ENCODE measurements at regions not wholly inside any gene's neighbourhood (a gene's known extent, or its start where the extent isn't known, plus 50 kb on each side); places are given as distances from the start of the nearest gene placed in this dataset.
"Not testable (repeated sequence)": the region's sequence is repeated elsewhere in the genome, so short reads cannot be mapped to it uniquely, and the experiment has no call there.

DNA sequence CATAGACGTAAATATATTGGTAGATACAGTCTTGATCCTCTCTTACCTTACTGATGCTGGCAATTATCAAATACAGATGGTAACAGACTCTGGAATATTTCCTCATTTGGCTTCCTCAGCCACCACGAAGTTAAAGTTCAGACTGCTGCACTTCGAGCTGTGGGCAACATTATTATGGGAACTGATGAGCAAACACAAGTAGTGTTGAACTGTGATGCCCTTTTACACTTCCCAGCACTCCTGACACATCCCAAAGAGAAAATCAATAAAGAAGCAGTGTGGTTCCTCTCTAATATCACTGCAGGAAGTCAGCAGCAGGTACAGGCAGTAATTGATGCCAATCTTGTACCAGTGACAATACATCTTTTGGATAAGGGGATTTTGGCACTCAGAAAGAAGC, 162.7 kb upstream of the NT5E start:
- no peak for FAIRE-seq
- no peak for DNase-seq (ENCODE audit: low spot score in 2 of 2)

DNA sequence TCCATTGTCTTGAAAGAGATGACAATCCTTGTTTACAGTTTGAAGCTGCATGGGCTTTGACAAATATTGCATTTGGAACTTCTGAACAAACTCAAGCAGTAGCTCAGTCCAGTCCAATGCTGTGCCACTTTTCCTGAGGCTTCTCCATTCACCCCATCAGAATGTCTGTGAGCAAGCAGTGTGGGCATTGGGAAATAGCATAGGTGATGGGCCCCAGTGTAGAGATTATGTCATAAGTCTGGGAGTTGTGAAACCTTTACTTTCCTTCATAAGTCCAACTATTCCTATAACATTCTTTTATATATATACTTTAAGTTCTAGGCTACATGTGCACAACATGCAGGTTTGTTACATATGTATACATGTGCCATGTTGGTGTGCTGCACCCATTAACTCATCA, 163.4 kb upstream of the NT5E start:
- not testable (repeated sequence) for DNase-seq (ENCODE audit: low spot score in 2 of 2); FAIRE-seq

DNA sequence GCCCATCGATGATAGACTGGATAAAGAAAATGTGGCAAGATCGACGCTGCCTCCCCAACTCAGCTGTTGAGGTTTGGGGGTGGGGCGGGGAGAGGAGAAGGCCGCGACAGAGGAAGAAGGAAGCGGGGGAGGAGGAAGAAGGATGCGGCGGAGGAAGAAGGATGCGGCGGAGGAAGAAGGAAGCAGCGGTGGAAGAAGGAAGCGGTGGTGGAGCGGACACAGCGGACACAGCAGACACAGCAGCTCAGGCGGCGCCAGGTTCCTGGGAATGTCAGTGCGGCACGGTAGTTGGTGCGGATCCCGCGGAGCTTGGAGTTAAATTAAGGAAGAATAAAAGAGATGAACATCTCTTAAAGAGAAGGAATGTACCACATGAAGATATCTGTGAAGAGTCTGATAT, 163.9 kb upstream of the NT5E start:
- FAIRE-seq (no peak), DNase-seq (ENCODE audit: low spot score in 2 of 2) (no peak)

DNA sequence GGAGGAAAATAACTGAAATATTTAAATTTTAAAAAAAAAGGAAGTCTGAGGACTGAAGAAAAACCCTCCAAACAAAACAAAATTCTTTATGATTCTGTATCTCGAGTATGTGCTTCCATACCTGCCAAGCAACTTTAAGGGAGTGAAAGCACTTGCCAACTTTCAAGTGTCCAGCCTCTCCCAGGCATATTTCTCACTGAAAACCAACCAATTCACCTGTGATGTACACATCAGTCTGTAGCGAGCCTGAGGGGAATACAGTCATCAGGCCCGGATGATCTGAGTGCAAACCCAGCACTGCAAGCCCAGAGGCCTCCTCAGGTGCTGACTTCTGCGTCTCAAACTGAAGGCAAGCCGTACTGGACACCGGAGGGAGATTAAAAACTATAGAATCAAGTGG, 164.8 kb upstream of the NT5E start:
- DNase-seq (ENCODE audit: low spot score in 2 of 2) (no peak), FAIRE-seq (no peak)

DNA sequence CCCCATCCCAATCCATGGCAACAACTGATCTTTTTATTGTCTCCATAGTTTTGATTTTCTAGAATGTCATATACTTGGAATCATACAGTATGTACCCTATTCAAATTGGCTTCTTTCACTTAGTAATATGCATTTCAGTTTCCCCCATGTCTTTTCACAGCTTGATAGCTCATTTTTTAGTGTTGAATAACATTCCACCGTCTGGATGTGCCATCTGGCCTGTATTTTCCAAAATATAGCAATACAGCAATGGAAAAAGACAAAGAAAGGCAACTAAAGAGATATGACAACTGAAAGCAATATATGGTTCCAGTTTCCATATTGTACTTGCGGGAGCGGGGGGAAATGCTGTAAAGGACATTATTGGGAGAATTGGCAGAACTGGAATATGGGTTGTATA, 166.4 kb upstream of the NT5E start:
- no peak for FAIRE-seq
- DNase-seq (ENCODE audit: low spot score in 2 of 2) = no peak

DNA sequence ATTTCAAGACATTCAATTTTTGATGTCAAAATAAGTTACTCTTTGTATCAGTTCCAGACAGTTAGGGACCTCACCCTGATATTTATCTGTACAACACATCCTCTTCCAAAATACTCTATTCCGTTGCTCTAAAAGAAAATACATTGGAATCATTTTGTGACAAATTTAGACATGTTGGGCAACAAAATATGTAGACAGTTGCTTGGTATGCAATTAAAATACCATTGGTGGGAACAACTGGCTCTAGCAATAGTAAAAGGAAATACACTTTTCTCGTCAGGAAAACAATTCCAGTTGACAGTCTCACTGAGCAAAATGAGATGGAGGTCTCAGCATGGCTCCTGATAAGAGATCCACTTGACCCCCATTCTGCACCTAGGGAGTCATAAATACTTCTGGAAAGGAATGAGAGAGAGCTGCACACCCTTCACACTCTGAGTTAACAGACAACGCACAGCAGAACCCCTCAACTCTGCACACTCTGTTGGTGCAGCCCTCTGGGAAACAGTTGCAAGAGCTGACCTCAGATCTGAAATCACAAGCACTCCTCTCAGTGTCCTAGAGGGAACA, 171.3 kb upstream of the NT5E start:
- FAIRE-seq = no peak

DNA sequence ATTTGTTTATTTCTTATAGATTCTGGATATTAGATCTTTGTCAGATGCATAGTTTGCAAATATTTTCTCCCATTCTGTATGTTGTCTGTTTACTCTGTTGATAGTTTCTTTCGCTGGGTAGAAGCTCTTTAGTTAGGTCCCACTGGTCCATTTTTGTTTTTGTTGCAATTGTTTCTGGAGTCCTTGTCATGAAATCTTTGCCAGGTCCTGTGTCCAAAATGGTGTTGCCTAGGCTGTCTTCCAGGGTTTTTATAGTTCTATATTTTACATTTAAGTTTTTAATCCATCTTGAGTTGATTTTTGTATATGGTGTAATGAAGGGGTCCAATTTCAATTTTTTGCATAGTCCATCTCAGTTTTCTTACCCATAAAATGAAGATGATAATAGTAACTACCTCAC, 173.9 kb upstream of the NT5E start:
- not testable (repeated sequence) for FAIRE-seq; DNase-seq (ENCODE audit: low spot score in 2 of 2)

More for the DNA sequence above, 171.3 kb upstream of the NT5E start:
- DNase-seq (ENCODE audit: low spot score in 2 of 2) = no peak

DNA sequence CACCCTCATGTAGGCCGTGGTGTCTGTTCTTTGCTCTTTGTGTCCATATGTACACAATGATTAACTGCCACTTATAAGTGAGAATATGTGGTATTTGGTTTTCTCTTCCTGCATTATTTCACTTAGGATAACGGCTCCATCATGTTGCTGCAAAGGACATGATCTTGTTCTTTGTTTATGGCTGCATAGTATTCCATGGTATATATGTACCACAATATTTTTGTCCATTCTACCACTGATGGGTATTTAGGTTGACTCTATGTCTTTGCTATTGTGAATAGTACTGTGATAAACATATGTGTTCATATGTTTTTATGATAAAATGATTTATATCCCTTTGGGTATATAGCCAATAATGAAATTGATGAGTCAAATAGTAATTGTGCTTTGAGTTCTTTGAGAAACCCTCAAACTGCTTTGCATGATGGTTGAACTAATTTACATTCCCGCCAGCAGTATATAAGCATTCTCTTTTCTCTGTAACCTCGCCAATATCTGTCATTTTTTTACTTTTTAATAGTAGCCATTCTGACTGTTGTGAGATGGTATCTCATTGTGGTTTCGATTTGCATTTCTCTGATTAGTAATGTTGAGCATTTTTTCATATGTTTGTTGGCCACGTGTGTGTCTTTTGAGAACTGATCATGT, 174.4 kb upstream of the NT5E start:
- no peak for FAIRE-seq

DNA sequence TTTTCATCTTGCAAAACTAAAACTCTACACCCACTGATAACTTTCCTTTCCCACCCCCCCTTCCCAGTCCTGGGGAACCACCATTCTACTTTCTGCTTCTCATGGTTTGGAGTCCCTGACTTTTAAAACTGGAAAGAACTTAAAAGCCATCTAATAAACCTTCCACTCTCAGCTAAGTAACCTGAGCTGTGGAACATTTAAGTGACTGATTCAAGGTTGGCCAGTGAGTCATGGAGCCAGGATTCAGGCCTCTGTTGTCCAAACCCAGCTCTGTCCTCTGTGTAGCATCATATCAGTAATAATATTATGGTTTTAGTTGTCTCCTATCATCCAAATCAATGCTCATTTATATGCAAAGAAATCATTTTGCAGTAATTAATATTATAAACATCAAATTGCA, 176.0 kb upstream of the NT5E start:
- DNase-seq (ENCODE audit: low spot score in 2 of 2) (no peak), FAIRE-seq (no peak)

More for the DNA sequence above, 174.4 kb upstream of the NT5E start:
- DNase-seq (ENCODE audit: low spot score in 2 of 2) = no peak

DNA sequence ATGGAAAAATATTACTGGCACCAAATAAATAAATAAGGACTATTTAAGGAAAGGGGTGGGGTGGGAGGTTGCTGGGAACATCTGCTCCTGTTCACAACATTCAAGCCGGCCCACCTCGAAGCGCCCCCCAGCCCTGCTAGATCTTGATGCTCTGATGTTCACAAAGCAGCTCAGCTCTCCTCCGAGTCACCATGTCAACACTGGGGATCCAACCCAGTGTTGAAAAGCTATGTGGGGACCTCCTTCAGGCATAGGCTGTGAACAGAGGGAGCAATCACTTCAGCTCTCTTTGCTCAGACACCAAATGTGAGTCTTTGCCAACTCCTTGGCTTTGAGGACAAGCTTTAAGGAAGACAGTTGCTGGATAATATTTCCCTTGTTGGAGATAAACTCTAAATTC, 176.8 kb upstream of the NT5E start:
- no peak for DNase-seq (ENCODE audit: low spot score in 2 of 2)
- FAIRE-seq = no peak

DNA sequence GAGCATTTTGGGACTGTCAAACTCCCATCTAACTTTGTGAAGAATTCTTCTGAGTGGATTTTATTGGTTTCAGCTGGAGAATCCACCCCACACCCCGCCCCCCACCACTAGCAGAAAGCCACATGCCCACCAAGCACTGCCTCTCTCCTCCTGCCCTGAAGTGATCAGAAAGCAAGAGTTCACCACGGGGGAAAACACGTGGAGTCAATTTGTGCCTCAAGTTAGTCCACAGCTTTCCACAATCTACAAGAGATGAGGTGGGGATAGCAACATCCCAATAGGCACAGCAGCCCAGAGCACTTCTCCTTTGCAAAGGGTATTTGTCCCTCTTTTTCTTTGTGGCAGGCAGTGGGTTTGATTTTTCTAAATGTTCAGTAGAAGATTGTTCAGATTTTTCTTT, 177.3 kb upstream of the NT5E start:
- no peak for FAIRE-seq
- no peak for DNase-seq (ENCODE audit: low spot score in 2 of 2)

DNA sequence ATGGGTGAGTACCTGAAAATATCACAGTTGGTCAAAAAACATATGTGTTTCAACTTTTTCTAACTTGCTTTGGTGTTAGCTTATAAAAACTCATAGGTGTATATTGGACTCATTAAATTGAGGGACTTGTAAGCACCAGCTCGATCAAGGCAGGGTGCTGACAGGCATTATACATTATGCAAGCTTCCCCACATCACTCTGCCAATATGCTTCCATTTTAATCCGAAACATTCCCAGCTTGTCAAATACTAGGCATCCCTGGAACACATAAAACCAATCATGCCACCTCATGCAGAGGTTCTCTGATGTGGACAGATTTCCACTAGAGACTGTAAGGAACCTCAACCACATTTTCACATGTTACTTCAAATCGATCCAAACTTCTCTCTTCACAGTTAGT, 187.3 kb upstream of the NT5E start:
- no peak for DNase-seq (ENCODE audit: low spot score in 2 of 2)
- no peak for FAIRE-seq

DNA sequence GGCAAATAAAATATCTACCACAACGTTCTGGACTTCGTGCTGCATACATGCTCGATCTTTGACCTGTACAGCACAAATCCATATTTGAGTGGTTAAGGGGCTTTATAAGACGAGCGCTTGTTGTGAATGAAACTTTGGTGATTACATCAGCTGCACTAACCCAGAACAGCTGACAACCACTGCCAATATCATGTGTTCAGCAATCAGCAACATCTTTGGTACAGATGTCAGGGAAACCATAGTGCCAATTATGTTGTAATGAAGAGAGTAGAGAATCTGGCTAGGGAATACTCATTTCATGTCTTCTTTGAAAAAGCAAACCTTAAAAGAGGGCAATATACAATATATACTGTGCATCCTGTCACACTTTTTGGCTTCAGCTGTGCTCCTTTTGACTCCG, 188.6 kb upstream of the NT5E start:
- DNase-seq (ENCODE audit: low spot score in 2 of 2) (no peak), FAIRE-seq (no peak)

DNA sequence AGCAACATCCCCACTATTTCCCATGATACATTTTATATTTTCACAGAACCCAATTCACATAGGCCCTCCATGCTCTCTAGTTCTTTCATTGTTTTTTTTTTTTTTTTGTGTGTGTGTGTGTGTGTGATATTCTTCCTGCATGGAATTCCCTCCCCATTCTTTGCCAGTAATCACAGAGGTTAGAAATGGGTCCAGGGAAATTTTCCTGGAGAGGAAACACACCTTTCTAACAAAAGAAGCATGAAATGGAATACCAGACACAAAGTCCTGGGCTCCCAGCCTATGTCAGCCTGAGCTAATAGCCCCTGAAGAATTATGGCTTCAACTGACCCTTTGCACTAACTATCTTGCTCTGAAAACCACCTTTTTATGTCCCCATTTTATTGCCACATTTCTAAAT, 194.2 kb upstream of the NT5E start:
- DNase-seq (ENCODE audit: low spot score in 2 of 2) = no peak
- FAIRE-seq = no peak

DNA sequence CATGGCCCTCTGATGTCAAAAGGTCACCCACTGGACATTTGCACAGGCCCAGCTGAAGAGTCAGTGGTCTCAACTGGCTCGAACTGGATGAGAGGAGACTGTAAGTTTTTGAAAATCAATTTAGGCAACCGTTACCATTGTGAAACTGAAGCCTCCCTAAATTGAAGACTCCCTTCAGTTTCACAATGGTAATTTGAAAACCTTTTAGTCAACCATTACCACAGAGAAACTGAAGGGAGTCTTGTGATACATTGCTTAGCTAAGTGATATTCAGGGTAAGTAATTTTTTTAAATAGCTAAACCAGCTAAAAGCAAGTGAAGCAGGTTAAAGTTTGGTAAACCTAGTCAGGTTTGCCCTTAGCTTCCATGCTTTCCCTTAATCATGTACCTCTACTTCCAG, 197.3 kb upstream of the NT5E start:
- DNase-seq (ENCODE audit: low spot score in 2 of 2) (no peak), FAIRE-seq (no peak)

DNA sequence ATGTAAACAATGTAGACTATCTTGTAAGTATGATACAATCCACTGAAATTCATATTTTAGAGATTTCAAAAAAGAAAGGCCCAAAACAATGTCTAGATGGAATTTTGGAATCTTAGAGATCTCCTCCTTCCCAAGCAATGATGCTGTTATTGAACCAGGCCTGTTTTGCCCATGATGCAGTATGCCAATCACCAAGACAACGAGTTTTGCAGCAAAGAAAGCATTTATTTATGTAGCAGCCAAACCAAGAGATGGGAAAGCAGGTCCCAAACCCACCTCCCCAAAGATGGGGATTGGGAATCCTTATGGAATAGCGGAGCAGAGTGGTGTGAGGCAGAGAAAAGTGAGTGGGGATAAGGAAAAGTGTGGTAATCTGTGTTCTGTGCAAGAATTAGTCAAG, 197.8 kb upstream of the NT5E start:
- FAIRE-seq (no peak), DNase-seq (ENCODE audit: low spot score in 2 of 2) (no peak)

DNA sequence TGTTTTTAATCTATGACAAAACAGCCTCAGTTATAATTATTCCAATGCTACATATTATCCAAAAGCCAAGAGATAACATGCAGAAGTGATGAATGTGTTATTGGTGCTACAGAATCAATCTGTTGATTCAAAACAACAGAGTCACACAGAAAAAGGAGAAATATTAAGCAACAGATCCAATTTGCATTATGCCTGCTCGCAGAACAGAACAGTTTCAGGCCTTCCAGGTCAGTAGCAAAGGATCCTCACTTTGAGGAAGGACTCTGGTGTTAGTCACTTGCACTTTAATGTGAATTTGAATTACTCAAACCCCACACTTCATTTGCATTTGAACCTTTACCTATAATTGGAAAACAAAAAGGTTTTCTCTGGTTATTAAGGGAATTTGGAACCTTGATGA, 198.6 kb upstream of the NT5E start:
- DNase-seq (ENCODE audit: low spot score in 2 of 2) = no peak
- FAIRE-seq = no peak

DNA sequence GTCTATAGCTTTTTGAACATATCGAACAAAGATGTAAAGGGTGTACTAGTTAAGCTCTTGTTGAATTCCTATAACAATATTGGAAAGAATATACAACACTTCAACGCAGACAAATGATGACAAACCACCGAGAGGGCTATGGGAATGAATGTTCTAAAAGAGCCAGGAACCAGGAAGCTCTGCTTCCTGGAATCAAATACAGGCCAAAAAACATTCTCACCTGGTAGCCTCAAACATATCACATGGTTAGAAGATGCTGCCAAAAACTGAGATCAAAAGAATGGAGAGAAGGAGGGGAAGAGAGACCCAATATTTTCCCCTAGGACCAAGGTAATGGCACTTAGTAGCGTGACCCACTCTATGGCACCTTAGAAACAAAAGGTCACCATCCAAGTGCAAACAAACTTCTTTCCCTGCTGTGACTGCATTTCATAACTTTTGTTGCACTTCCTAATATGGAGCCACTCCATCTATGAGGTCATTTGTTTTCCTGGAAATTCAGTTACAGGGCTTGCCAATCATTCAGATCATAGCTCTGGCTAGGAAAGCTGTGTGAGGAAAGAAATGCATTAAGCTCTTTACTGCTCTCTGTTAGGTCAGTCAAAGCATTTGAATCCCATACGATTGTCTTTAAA, 199.2 kb upstream of the NT5E start:
- FAIRE-seq = no peak
- DNase-seq (ENCODE audit: low spot score in 2 of 2) = no peak

DNA sequence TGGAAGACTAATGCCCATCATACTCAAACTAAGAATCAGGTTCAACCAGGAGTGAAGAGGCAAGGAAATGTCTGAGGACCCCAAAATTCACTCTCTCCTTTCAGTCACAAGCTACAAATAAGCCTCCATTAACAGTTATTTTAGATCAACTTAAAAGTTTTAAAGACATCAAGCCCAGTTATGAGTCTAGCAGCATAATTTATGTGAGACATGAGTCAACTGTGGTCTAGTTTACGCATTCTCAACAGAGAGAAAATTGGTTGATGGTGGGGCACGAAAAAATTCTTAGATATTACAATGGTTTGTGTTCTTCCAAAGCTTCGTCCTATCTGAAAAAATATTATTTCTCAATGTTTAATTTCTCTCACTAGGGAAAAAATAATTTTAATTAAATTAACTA, 204.9 kb upstream of the NT5E start:
- DNase-seq (ENCODE audit: low spot score in 2 of 2) = no peak
- FAIRE-seq = no peak

DNA sequence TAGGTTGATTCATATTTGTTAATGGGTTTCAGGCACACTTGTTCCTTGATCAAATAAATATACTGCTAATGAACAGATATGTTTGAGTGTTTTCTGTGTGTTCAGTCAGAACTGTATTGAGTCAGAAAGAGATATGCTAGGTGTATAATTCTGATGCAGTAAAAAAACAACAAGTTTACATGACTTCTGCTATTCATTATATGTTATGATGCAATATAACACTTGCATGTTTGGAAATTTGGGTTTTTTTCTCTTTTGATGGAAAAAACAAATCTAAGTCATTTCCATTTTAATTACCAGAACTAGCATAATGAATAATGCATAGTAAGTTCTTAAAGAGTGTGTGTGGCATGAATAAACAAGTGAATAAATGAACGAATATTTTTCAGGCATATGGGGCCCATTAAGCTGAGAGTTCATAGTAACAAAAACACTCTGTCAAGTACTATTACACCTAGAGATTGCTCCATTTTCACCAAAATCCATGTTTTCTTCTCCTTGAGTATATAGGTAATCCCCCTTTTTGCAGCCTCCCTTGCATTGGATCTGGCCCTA, 208.3 kb upstream of the NT5E start:
- DNase-seq (ENCODE audit: low spot score in 2 of 2) (no peak), FAIRE-seq (no peak)

DNA sequence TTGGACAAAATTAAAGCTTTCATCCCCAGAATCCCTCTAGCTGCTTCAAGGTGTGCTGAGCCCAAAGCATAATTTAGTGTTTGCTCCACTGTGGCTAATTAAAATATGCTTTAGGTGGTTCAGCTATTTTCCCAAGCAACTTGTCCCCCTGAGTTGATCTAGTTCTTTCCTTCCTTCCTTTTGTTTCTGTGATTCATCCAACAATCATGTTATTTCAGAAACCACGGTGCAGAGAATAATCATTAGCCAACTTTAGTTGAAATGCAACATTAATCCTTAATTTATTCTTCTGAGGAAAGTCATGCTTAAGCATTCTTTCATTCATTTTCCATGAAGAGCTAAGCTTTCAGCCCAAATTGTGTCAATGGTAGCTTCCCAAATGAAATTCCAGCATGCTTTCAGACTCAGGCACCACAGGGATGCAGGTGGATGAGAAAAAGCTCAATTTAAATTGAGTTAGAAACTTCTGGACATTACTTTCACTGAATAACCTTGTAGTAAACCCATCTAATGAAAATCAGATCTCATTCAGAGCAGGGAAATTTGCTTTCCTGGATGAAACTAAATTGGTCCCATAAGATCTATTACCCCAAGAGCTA, 209.0 kb upstream of the NT5E start:
- no peak for DNase-seq (ENCODE audit: low spot score in 2 of 2)
- no peak for FAIRE-seq

DNA sequence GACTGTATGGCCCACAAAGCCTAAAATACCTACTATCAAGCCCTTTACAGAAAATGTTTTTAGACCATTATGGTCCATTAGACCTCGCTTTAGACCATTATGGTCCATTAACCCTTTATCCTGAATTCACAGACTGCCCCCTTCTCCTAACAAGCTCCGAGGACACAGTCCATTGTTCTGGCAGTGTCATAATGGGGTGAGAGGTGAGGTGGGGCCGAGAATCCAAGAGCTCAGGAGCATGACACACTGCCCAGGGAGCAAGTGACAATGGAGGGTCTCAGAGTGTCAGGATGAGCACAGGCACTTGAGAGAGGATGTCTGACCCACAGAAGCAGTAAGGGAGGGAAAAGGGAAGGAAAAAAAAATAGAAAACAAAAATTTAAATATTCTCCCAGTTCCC, 212.4 kb upstream of the NT5E start:
- no peak for FAIRE-seq
- DNase-seq (ENCODE audit: low spot score in 2 of 2) = no peak
